K562 (cell line): ENCODE measurements at regions not wholly inside any gene's neighbourhood (a gene's known extent, or its start where the extent isn't known, plus 50 kb on each side); places are given as distances from the start of the nearest gene placed in this dataset.
"Not testable (repeated sequence)": the region's sequence is repeated elsewhere in the genome, so short reads cannot be mapped to it uniquely, and the experiment has no call there.

Experiments used
- ATAC-seq: fragments of 200-7000 bp; cut with Tn5 transposase; 3 replicates; pipeline ENCODE4 v1.9.1; 2020; ENCODE audit warnings: moderate library complexity
- BruUV-seq: library from RNA; stranded (reverse); fragments of 400-500 nt; replicated peaks from 2 replicates; lab custom pipeline; 2021; lab: Mats Ljungman, UMichigan
- CTCF ChIA-PET: fragments of 300-600 bp; formaldehyde crosslinking; extraction: SDS; loops from one replicate; lab custom pipeline; 2021; ENCODE audit warnings: low intra/inter-chr PET ratio; lab: Yijun Ruan, JAX
- POLR2A ChIA-PET: fragments of 300-600, 350-650 bp; sonication (Branson Sonifier 250); formaldehyde crosslinking; extraction: SDS; loops from one replicate; lab custom pipeline; 2021; ENCODE audit warnings: antibody characterized with exemption, inconsistent platforms; lab: Yijun Ruan, JAX
- DNase-seq, 4 experiments: peaks; one replicate each; pipeline versions ENCODE4 v3.0.0 to v3.0.0-alpha.2; 2011 to 2018; ENCODE audit warnings: low spot score in 3 of 4, mixed read lengths in 3 of 4; ENCODE audit errors: extremely low read depth in 1 of 4
- FAIRE-seq: peaks from 2 replicates; lab custom pipeline; 2011; peaks lifted over from hg19 to GRCh38; lab: Jason Lieb, UNC
- H2AFZ ChIP-seq: 2 replicates; pipeline ENCODE4 v1.6.0; 2011; ENCODE audit warnings: low read depth, low read length, control low read depth, inconsistent platforms
- H3K27ac ChIP-seq: fragments of 200-600 bp; 3 replicates; pipeline ENCODE4 v1.8.0; 2011; ENCODE audit warnings: low read depth, mild to moderate bottlenecking, control low read depth, inconsistent platforms, low read length, moderate library complexity, mixed read lengths; ENCODE audit errors: extremely low read depth
- H3K27me3 ChIP-seq, 2 experiments: fragments of 300-600 bp in 1 of 2; 2 replicates in 1 of 2; 3 replicates in 1 of 2; pipeline versions ENCODE4 v1.6.0 to v1.8.0; 2011; ENCODE audit warnings: inconsistent platforms in 2 of 2, low read length in 2 of 2, mild to moderate bottlenecking in 1 of 2, mixed read lengths in 1 of 2, moderate library complexity in 1 of 2; ENCODE audit not compliant: control insufficient read depth in 2 of 2, insufficient read depth in 2 of 2
- H3K36me3 ChIP-seq: fragments of 300-600 bp; 3 replicates; pipeline ENCODE4 v1.8.0; 2011; ENCODE audit warnings: mild to moderate bottlenecking, low read length, inconsistent platforms; ENCODE audit not compliant: control insufficient read depth, insufficient read depth
- H3K4me1 ChIP-seq, 2 experiments: fragments of 200-600 bp in 1 of 2; replicated peaks in 1 of 2; 2 replicates in 1 of 2; 3 replicates in 1 of 2; pipeline versions ENCODE4 v1.5.1 to v1.8.0; 2011; ENCODE audit warnings: inconsistent platforms in 2 of 2, low read length in 2 of 2, mild to moderate bottlenecking in 1 of 2, mixed read lengths in 1 of 2, moderate library complexity in 1 of 2; ENCODE audit not compliant: control insufficient read depth in 2 of 2, insufficient read depth in 2 of 2
- H3K4me2 ChIP-seq: 2 replicates; pipeline ENCODE4 v1.6.1; 2011; ENCODE audit warnings: low read length, control low read depth, inconsistent platforms, mixed read lengths; ENCODE audit not compliant: insufficient read depth
- H3K4me3 ChIP-seq: fragments of 200-600 bp; sonication (generic), shearing (Covaris generic); 2 replicates; pipeline ENCODE4 v1.5.1; 2016; ENCODE audit warnings: control low read depth, inconsistent platforms
- H3K79me2 ChIP-seq: fragments of 200-600 bp; 3 replicates; pipeline ENCODE4 v1.8.0; 2011; ENCODE audit warnings: low read length, inconsistent platforms; ENCODE audit not compliant: control insufficient read depth, insufficient read depth
- H3K9ac ChIP-seq, 2 experiments: 2 replicates each; pipeline versions ENCODE4 v1.6.0 to v1.6.1; 2011; ENCODE audit warnings: low read depth in 2 of 2, low read length in 2 of 2, control low read depth in 1 of 2, inconsistent platforms in 1 of 2, mild to moderate bottlenecking in 1 of 2, mixed read lengths in 1 of 2; ENCODE audit not compliant: insufficient read depth in 1 of 2
- H3K9me1 ChIP-seq: one replicate; pipeline ENCODE4 v1.6.0; 2011; ENCODE audit warnings: inconsistent platforms, mild to moderate bottlenecking, low read length, moderate library complexity; ENCODE audit not compliant: control insufficient read depth, insufficient read depth
- H3K9me3 ChIP-seq: replicated peaks from 2 replicates; pipeline ENCODE4 v1.5.1; 2011; ENCODE audit warnings: low read depth, low read length, inconsistent platforms; ENCODE audit not compliant: control insufficient read depth, insufficient read depth
- H4K20me1 ChIP-seq: replicated peaks from 2 replicates; pipeline ENCODE4 v1.6.1; 2011; ENCODE audit warnings: low read length, inconsistent platforms, mixed read lengths; ENCODE audit not compliant: control insufficient read depth, insufficient read depth
- HDAC6 ChIP-seq: IDR thresholded peaks from 2 replicates; pipeline ENCODE4 v1.6.1; 2012; ENCODE audit warnings: low read depth, mild to moderate bottlenecking, control low read depth, inconsistent platforms, low read length, moderate library complexity
- KLF1 ChIP-seq: fragments of 450-650 bp; IDR thresholded peaks from 2 replicates; pipeline ENCODE4 v1.6.1; 2016; ENCODE audit warnings: missing genetic modification characterization, missing compliant biosample characterization
- NFIC ChIP-seq: fragments of 450-650 bp; IDR thresholded peaks from 2 replicates; pipeline ENCODE4 v1.6.1; 2017; ENCODE audit warnings: mild to moderate bottlenecking, inconsistent platforms
- NFIX ChIP-seq: fragments of 250-450 bp; sonication (Bioruptor Pico); IDR thresholded peaks from 2 replicates; pipeline ENCODE4 v1.4.0; 2020; ENCODE audit warnings: low read depth, mild to moderate bottlenecking, moderate library complexity
- PHB2 ChIP-seq: fragments of 450-650 bp; IDR thresholded peaks from 2 replicates; pipeline ENCODE4 v1.6.1; 2017; ENCODE audit warnings: low read depth
- RFX1 ChIP-seq: fragments of 450-650 bp; IDR thresholded peaks from 2 replicates; pipeline ENCODE4 v1.6.1; 2016; ENCODE audit warnings: mild to moderate bottlenecking, moderate library complexity
- ZNF518B ChIP-seq: fragments of 250-450 bp; sonication (Bioruptor Pico); IDR thresholded peaks from 2 replicates; pipeline ENCODE4 v1.5.0; 2021; ENCODE audit warnings: mild to moderate bottlenecking, moderate library complexity
- ZNF695 ChIP-seq: fragments of 450-650 bp; formaldehyde crosslinking; IDR thresholded peaks from 2 replicates; pipeline ENCODE4 v1.4.0; 2020; ENCODE audit warnings: mild to moderate bottlenecking, moderate library complexity
- WGBS: fragments of 100-300 bp; shearing (Covaris generic); methylation state at CpG from one replicate; pipeline ENCODE4 v1.1.6; 2016; ENCODE audit warnings: low coverage, mixed read lengths; ENCODE audit not compliant: insufficient coverage; ENCODE audit errors: missing lambda C conversion rate; 5-methylcytosine and 5-hydroxymethylcytosine counted together
- in situ Hi-C: fragments of 300-500 bp; cut with MboI; formaldehyde crosslinking; loops from 4 replicates; pipeline ENCODE4 v1.15.0; 2018; ENCODE audit warnings: inconsistent platforms, mixed read lengths
- intact Hi-C: fragments of 100-400 bp; cut with micrococcal nuclease; formaldehyde crosslinking; loops from 2 replicates; pipeline ENCODE4 v1.14.2; 2022
- TF ChIP-seq, protein P1 (sequence below): sonication (generic); formaldehyde crosslinking; IDR thresholded peaks from 2 replicates; pipeline ENCODE4 v1.8.0; 2022; ENCODE audit warnings: mild to moderate bottlenecking, missing genetic modification reagents

DNA sequence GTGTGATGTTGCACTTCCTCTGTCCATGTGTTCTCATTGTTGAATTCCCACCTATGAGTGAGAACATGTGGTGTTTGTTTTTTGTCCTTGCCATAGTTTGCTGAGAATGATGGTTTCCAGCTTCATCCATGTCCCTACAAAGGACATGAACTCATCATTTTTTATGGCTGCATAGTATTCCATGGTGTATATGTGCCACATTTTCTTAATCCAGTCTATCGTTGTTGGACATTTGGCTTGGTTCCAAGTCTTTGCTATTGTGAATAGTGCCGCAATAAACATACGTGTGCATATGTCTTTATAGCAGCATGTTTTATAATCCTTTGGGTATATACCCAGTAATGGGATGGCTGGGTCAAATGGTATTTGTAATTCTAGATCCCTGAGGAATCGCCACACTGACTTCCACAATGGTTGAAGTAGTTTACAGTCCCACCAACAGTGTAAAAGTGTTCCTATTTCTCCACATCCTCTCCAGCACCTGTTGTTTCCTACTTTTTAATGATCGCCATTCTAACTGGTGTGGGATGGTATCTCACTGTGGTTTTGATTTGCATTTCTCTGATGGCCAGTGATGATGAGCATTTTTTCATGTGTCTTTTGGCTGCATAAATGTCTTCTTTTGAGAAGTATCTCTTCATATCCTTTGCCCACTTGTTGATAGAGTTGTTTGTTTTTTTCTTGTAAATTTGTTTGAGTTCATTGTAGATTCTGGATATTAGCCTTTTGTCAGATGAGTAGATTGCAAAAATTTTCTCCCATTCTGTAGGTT is 463.6 kb downstream of the RPS6KC1 start:
- POLR2A ChIA-PET, H3K27ac ChIP-seq, FAIRE-seq, BruUV-seq, H3K4me2 ChIP-seq, H3K9me1 ChIP-seq, H3K4me3 ChIP-seq, H3K79me2 ChIP-seq, H3K36me3 ChIP-seq, H2AFZ ChIP-seq, ATAC-seq, CTCF ChIA-PET, H3K4me1 ChIP-seq, DNase-seq, H3K9me3 ChIP-seq, intact Hi-C loops, in situ Hi-C loops, H3K27me3 ChIP-seq, H4K20me1 ChIP-seq, H3K9ac ChIP-seq: not testable (repeated sequence)
- TF ChIP-seq NFIX (peak; percentile 25; the same call in 1 of the 2 replicates), NFIC (peak; percentile 56)
- 2% methylated on average over 3 of the region's 5 CpGs for WGBS

DNA sequence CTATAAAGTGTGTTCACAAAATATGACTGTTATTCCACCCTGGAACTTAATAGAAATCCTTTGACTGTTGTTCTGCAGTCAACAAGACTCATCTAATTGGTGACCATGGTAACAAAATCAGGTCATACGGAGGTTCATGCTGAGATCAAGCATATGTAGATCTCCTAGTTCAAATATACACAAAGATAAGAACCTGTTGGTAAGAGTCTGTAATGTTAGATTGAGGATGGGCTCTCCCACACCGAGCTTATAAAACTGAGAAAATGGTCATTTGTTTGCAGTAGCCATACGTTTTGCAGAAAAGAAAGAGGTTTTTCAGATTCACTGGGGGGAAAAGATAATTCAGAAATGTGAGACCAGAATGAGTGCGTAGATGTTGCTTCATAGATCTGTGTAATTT is 468.1 kb downstream of the RPS6KC1 start:
- Histone ChIP-seq H3K4me1 (no peaks in the 10 kb centered on the region), H2AFZ (no peak overlapping the region)
- no peak for TF ChIP-seq ZNF695
- peak; percentile 14; the same call in 1 of the 2 replicates for TF ChIP-seq RFX1
- TF ChIP-seq HDAC6, result no peak
- no peak for TF ChIP-seq KLF1
- TF ChIP-seq PHB2, result no peak
- TF ChIP-seq, protein P1, sequence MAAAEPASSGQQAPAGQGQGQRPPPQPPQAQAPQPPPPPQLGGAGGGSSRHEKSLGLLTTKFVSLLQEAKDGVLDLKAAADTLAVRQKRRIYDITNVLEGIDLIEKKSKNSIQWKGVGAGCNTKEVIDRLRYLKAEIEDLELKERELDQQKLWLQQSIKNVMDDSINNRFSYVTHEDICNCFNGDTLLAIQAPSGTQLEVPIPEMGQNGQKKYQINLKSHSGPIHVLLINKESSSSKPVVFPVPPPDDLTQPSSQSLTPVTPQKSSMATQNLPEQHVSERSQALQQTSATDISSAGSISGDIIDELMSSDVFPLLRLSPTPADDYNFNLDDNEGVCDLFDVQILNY (CRISPR knock-in tag), result no peak
- TF ChIP-seq ZNF518B (CRISPR knock-in tag), result no peak
- TF ChIP-seq, all 486 proteins: peak for 1
- Histone ChIP-seq H3K9me1 (no peaks in the 10 kb centered on the region), H3K4me3 (no peak overlapping the region), H3K36me3 (no peaks in the 10 kb centered on the region), H4K20me1 (no peaks in the 10 kb centered on the region), H3K79me2 (no peaks in the 10 kb centered on the region), H3K27ac (no peak overlapping the region), H3K27me3 (no peaks in the 10 kb centered on the region; a peak in 1 of 5 replicates), H3K9ac (no peak overlapping the region), H3K4me2 (no peak overlapping the region), H3K9me3 (no peaks in the 10 kb centered on the region)
- ATAC-seq (no peak), DNase-seq (no peak), FAIRE-seq (no peak)
- in situ Hi-C loops (no loop called here), intact Hi-C loops (no loop called here)
- WGBS, result 0% methylated on average over 4 of the region's 4 CpGs
- ChIA-PET CTCF (no interaction called here), POLR2A (no interaction called here)
- no TSS peak for BruUV-seq
